Epithelial cell of esophagus (primary cell): ENCODE measurements at regions not wholly inside any gene's neighbourhood (a gene's known extent, or its start where the extent isn't known, plus 50 kb on each side); places are given as distances from the start of the nearest gene placed in this dataset.

Experiments used
- DNase-seq: peaks from one replicate; pipeline ENCODE4 v3.0.0; 2010; ENCODE audit warnings: low read depth
- H3K4me3 ChIP-seq: 2 replicates; pipeline ENCODE4 v1.5.1; 2011; ENCODE audit warnings: mild to moderate bottlenecking, low read length, control low read depth
- TF ChIP-seq, protein P1 (sequence below): IDR thresholded peaks from 2 replicates; pipeline ENCODE4 v1.5.1; 2011; ENCODE audit warnings: low read depth, mild to moderate bottlenecking, low read length, control low read depth, inconsistent platforms; ENCODE audit not compliant: insufficient read depth; ENCODE audit errors: missing control alignments

GRCh38 chr4:126825083-126825482 lies 807.7 kb upstream of the INTU start:
- no peak overlapping the region for H3K4me3 ChIP-seq
- TF ChIP-seq, protein P1, sequence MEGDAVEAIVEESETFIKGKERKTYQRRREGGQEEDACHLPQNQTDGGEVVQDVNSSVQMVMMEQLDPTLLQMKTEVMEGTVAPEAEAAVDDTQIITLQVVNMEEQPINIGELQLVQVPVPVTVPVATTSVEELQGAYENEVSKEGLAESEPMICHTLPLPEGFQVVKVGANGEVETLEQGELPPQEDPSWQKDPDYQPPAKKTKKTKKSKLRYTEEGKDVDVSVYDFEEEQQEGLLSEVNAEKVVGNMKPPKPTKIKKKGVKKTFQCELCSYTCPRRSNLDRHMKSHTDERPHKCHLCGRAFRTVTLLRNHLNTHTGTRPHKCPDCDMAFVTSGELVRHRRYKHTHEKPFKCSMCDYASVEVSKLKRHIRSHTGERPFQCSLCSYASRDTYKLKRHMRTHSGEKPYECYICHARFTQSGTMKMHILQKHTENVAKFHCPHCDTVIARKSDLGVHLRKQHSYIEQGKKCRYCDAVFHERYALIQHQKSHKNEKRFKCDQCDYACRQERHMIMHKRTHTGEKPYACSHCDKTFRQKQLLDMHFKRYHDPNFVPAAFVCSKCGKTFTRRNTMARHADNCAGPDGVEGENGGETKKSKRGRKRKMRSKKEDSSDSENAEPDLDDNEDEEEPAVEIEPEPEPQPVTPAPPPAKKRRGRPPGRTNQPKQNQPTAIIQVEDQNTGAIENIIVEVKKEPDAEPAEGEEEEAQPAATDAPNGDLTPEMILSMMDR, result no peak
- no peak for DNase-seq

- TF ChIP-seq, protein P1, result no peak
- no peak overlapping the region for H3K4me3 ChIP-seq
- no peak for DNase-seq
Measured at GRCh38 chr4:126827669-126828068, 805.1 kb upstream of the INTU start.

GRCh38 chr4:126834854-126835253 lies 797.9 kb upstream of the INTU start:
- TF ChIP-seq, protein P1, result no peak
- DNase-seq, result no peak
- H3K4me3 ChIP-seq, result no peak overlapping the region

DNA sequence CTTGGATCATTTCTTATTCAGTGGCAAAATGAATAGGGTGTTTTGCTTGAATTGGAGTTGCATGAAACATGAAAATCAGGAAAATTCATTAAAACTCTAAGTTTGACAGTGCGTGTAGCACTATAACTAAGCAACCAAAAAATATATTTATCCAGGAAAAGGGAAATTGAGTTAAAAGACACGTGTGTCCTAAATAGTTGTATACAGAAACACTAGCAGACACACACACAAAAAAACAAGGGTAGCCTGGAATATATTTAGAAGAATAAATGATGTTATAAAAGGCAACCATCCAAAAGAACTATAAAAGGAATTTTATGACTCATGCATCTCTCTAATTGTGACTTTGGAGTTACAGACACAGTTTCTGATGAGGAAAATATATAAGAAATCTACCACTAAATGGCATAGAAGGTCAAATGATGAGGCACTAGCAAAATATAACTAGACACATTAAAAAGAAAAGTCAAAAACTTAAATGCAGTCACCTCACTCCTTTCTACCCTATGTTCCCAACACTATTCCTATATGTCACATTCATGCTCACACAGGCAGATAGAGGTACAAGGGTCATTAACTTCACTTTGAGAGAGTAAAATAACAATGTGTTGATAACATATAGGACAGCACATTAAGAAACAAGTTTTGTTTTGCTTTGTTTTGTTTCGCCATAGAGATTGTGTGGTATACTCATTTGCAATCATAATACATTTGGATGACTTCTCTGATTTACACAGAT lies 793.6 kb upstream of the INTU start:
- TF ChIP-seq, protein P1, result no peak
- no peak for DNase-seq
- H3K4me3 ChIP-seq, result no peak overlapping the region

DNA sequence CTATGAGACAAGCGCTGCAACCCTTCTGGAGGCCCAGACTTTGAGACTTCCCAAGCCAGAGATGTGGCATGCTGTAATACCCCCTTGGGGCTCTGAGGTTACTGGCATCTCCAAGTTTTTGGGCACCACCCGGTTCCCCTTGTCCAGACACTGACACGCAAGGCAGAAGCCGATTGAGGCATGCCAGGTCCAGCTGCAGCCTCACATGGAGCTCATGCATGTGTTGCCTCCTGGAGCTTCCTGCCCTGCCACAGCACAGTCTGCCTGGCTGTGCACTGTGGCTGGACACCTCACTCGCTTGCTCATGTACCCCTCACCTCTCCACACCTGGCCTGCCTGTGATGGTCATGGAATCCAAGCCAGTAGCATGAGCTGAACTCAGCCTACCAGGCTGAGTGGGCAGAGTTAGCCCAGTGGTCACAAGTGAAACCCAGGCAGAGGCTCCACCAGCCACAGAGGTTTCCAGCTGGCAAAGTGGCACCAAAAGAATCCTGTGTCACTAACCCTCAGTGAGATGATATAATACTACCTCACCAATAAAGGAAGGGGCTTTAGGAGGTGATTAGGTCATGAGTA lies 789.2 kb upstream of the INTU start:
- no peak for DNase-seq
- no peak overlapping the region for H3K4me3 ChIP-seq
- TF ChIP-seq, protein P1, result no peak

DNA sequence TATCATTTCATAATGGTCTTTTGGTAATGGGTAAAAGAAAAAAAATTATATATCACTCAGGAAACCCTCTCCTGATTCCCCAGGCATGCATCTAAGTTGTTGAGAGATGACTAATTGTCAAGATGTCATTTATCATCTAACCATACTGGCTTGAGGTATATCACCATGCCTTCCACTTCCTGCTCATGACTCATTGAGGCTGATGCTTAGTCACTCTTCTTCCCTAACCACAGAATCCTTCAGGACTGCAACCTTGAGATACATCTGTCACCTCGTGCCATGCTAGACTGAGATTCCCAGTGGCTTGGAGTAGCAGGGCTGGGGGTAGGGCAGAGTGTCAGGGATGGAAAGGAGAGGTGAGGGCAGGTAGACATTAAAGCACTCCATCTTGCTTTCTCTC lies 782.5 kb upstream of the INTU start:
- TF ChIP-seq, protein P1, result no peak
- peak; percentile 97 for DNase-seq
- H3K4me3 ChIP-seq, result no peak overlapping the region

GRCh38 chr4:126851391-126851790 lies 781.4 kb upstream of the INTU start:
- no peak for DNase-seq
- H3K4me3 ChIP-seq, result no peak overlapping the region
- TF ChIP-seq, protein P1, result no peak
